NT2/D1 (cell line): ENCODE measurements at regions not wholly inside any gene's neighbourhood (a gene's known extent, or its start where the extent isn't known, plus 50 kb on each side); places are given as distances from the start of the nearest gene placed in this dataset.

Experiments
- DNase-seq: peaks from one replicate; pipeline ENCODE4 v3.0.0-alpha.2; 2011; ENCODE audit warnings: low read depth, low spot score
- H3K27me3 ChIP-seq: 2 replicates; pipeline ENCODE4 v1.6.0; 2011; ENCODE audit warnings: mild to moderate bottlenecking; ENCODE audit not compliant: insufficient read length, insufficient read depth
- H3K36me3 ChIP-seq: 2 replicates; pipeline ENCODE4 v1.6.1; 2011; ENCODE audit warnings: mild to moderate bottlenecking, low read length, mixed read lengths; ENCODE audit not compliant: insufficient read depth, insufficient read length
- H3K4me1 ChIP-seq: 2 replicates; pipeline ENCODE4 v1.5.1; 2011; ENCODE audit not compliant: insufficient read depth, insufficient read length
- H3K4me3 ChIP-seq: 2 replicates; pipeline ENCODE4 v1.5.1; 2011; ENCODE audit warnings: low read depth; ENCODE audit not compliant: insufficient read length
- H3K9ac ChIP-seq: 2 replicates; pipeline ENCODE4 v1.6.0; 2011; ENCODE audit warnings: low read depth; ENCODE audit not compliant: insufficient read length
- H3K9me3 ChIP-seq: 2 replicates; pipeline ENCODE4 v1.5.1; 2011; ENCODE audit warnings: mild to moderate bottlenecking, low read length; ENCODE audit not compliant: insufficient read depth
- SUZ12 ChIP-seq: IDR thresholded peaks from 2 replicates; pipeline ENCODE4 v1.6.1; 2011; ENCODE audit not compliant: insufficient read length, insufficient read depth; ENCODE audit errors: extremely low read depth
- YY1 ChIP-seq: IDR thresholded peaks from 2 replicates; pipeline ENCODE4 v1.6.1; 2011; ENCODE audit not compliant: insufficient read length, insufficient read depth
- ZNF274 ChIP-seq: IDR thresholded peaks from 2 replicates; pipeline ENCODE4 v1.6.1; 2011; ENCODE audit warnings: mild to moderate bottlenecking, low read depth, low read length

DNA sequence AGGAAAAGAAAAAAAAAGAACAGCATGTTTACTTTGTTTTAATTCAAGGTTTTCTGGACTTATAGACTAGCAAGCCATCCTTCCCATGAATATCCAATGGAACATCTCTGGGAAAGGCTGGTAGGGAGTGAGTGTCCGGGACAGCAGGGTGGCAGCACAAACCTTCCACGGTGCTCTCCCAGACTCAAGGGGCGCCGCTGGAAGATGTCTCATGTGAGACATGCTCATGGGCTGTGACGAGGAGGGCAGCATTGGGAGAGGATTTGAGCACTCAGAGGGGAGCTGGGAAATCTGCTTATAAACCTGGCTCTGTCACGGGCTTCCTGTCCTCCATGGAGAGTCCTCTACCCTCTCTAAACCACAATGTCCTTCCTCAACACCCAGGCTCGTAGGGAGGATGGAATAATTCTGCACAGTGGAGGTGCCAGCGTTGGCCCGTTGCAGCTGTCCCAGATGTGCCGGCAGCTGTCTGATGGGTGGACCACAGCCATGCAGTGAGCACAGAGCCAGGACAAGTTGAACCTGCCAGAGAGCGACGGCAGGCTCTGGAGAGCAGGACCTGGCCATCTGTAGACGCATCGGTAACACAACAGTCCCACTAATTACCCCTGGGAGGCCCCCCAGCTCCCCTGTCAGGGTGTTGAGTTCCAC is 100.1 kb upstream of the IGSF21 start:
- Histone ChIP-seq H3K4me1 (no peaks in the 10 kb centered on the region), H3K36me3 (no peaks in the 10 kb centered on the region), H3K9me3 (no peaks in the 10 kb centered on the region), H3K4me3 (no peak overlapping the region), H3K9ac (no peak overlapping the region), H3K27me3 (no peaks in the 10 kb centered on the region)
- no peak for TF ChIP-seq YY1
- no peak for TF ChIP-seq SUZ12
- no peak for TF ChIP-seq ZNF274
- DNase-seq: no peak

- H3K4me1 ChIP-seq: no peaks in the 10 kb centered on the region
- H3K36me3 ChIP-seq: no peaks in the 10 kb centered on the region
- H3K27me3 ChIP-seq: no peaks in the 10 kb centered on the region
- TF ChIP-seq SUZ12 (no peak), ZNF274 (no peak), YY1 (no peak)
- H3K9ac ChIP-seq: no peak overlapping the region
- H3K9me3 ChIP-seq: no peaks in the 10 kb centered on the region
- H3K4me3 ChIP-seq: no peak overlapping the region
- DNase-seq: no peak
These were observed 99.5 kb upstream of the IGSF21 start for GRCh38 chr1:18008081-18008480.

DNA sequence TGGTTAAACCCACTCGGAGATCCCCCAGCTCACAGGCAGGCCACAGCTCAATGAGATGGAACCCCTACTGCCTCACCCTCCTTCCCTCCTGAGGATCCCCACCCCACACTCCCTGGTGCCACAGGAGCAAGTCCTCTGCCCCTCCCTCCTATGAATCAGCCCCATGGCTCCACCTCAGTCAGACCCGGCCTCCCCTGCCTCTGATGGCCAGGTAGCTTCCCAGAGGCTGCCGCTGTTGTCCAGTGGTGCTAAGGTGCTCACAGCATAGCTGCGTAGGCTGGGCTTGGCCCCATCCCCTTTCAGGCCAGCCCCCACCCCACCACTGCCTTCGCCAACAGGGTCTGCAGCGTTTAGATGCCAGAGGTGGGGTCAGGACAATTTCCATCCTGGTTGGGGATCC is 98.5 kb upstream of the IGSF21 start:
- TF ChIP-seq YY1 (no peak), ZNF274 (no peak), SUZ12 (no peak)
- Histone ChIP-seq H3K4me3 (no peak overlapping the region), H3K9me3 (no peaks in the 10 kb centered on the region), H3K4me1 (no peaks in the 10 kb centered on the region), H3K27me3 (no peaks in the 10 kb centered on the region), H3K36me3 (no peaks in the 10 kb centered on the region), H3K9ac (no peak overlapping the region)
- DNase-seq: no peak

- Histone ChIP-seq H3K9me3 (no peaks in the 10 kb centered on the region), H3K9ac (no peak overlapping the region), H3K36me3 (no peaks in the 10 kb centered on the region), H3K4me3 (no peak overlapping the region), H3K4me1 (no peaks in the 10 kb centered on the region), H3K27me3 (no peaks in the 10 kb centered on the region)
- no peak for DNase-seq
- TF ChIP-seq ZNF274: no peak
- TF ChIP-seq SUZ12: no peak
- no peak for TF ChIP-seq YY1
These were observed 98.1 kb upstream of the IGSF21 start for GRCh38 chr1:18009478-18009961.

- DNase-seq: no peak
- no peaks in the 10 kb centered on the region for H3K27me3 ChIP-seq
- TF ChIP-seq YY1: no peak
- no peak for TF ChIP-seq ZNF274
- no peak overlapping the region for H3K4me3 ChIP-seq
- H3K36me3 ChIP-seq: no peaks in the 10 kb centered on the region
- no peaks in the 10 kb centered on the region for H3K9me3 ChIP-seq
- no peak overlapping the region for H3K9ac ChIP-seq
- H3K4me1 ChIP-seq: no peaks in the 10 kb centered on the region
These were observed 97.2 kb upstream of the IGSF21 start for GRCh38 chr1:18010408-18010807.

GRCh38 chr1:18010945-18011344 is 96.7 kb upstream of the IGSF21 start:
- TF ChIP-seq ZNF274: no peak
- no peak for TF ChIP-seq YY1
- TF ChIP-seq SUZ12: no peak
- Histone ChIP-seq H3K9me3 (no peaks in the 10 kb centered on the region), H3K27me3 (no peaks in the 10 kb centered on the region), H3K36me3 (no peaks in the 10 kb centered on the region), H3K4me3 (no peak overlapping the region), H3K4me1 (no peaks in the 10 kb centered on the region), H3K9ac (no peak overlapping the region)
- DNase-seq: no peak

- Histone ChIP-seq H3K4me1 (no peaks in the 10 kb centered on the region), H3K27me3 (no peaks in the 10 kb centered on the region), H3K36me3 (no peaks in the 10 kb centered on the region), H3K9me3 (no peaks in the 10 kb centered on the region), H3K4me3 (no peak overlapping the region), H3K9ac (no peak overlapping the region)
- no peak for DNase-seq
- TF ChIP-seq SUZ12 (no peak), YY1 (no peak), ZNF274 (no peak)
These were observed 95.9 kb upstream of the IGSF21 start for GRCh38 chr1:18011703-18012102.

DNA sequence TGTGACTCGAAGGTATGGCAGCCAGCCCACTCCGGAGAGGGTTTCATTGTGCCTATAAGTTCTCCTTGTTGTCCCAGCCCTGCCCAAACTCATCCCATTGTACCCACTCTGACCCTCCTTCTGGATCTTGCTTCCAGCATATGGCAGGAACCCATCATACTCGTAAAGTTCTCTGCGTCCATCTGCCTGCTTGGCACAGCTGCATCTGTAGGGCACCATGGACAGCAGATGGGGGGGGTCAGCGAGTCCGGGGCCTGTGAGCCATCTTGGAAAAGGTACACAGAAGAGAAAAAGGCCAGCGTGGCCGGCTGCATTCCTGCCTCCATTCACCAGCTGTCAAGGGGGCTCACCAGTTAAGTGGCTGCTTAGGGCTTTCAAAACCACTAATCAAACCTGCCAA is 94.9 kb upstream of the IGSF21 start:
- no peaks in the 10 kb centered on the region for H3K4me1 ChIP-seq
- no peaks in the 10 kb centered on the region for H3K27me3 ChIP-seq
- TF ChIP-seq ZNF274: no peak
- TF ChIP-seq YY1: no peak
- no peak for TF ChIP-seq SUZ12
- no peak for DNase-seq
- no peak overlapping the region for H3K9ac ChIP-seq
- H3K4me3 ChIP-seq: no peak overlapping the region
- H3K36me3 ChIP-seq: no peaks in the 10 kb centered on the region
- no peaks in the 10 kb centered on the region for H3K9me3 ChIP-seq
